DND-41 (cell line): ENCODE measurements at regions not wholly inside any gene's neighbourhood (a gene's known extent, or its start where the extent isn't known, plus 50 kb on each side); places are given as distances from the start of the nearest gene placed in this dataset.

Experiments used
- EZH2 ChIP-seq: IDR thresholded peaks from 3 replicates; pipeline ENCODE4 v1.6.1; 2012; ENCODE audit warnings: borderline replicate concordance, low read depth, mild to moderate bottlenecking, moderate library complexity, low read length, inconsistent platforms; ENCODE audit not compliant: severe bottlenecking
- TF ChIP-seq, protein P1 (sequence below): IDR thresholded peaks from 2 replicates; pipeline ENCODE4 v1.5.1; 2012; ENCODE audit warnings: borderline replicate concordance, low read length, moderate library complexity, mild to moderate bottlenecking; ENCODE audit not compliant: poor library complexity, severe bottlenecking; ENCODE audit errors: extremely low read depth

DNA sequence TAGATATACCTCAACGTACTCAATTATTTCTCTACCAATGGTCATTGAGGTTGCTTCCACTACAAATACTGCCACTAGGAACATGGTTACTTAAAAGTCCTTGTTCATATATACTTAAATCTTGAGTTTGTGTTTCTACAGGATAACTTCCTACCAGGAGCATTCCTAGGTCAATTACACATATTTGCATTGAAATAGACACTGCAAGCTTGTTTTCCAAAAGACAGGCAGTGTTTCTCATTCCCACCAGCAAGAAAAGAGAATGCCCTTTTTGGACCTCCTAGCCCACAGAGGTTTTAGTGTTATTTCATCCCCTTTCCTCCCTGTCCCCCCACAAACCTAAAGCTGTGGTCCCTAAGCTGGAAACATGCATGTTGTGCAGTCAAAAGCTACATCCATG, 177.3 kb downstream of the ID4 start:
- TF ChIP-seq, protein P1, sequence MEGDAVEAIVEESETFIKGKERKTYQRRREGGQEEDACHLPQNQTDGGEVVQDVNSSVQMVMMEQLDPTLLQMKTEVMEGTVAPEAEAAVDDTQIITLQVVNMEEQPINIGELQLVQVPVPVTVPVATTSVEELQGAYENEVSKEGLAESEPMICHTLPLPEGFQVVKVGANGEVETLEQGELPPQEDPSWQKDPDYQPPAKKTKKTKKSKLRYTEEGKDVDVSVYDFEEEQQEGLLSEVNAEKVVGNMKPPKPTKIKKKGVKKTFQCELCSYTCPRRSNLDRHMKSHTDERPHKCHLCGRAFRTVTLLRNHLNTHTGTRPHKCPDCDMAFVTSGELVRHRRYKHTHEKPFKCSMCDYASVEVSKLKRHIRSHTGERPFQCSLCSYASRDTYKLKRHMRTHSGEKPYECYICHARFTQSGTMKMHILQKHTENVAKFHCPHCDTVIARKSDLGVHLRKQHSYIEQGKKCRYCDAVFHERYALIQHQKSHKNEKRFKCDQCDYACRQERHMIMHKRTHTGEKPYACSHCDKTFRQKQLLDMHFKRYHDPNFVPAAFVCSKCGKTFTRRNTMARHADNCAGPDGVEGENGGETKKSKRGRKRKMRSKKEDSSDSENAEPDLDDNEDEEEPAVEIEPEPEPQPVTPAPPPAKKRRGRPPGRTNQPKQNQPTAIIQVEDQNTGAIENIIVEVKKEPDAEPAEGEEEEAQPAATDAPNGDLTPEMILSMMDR = no peak
- no peak for TF ChIP-seq EZH2
